AML-193 (cell line): ENCODE measurements at regions not wholly inside any gene's neighbourhood (a gene's known extent, or its start where the extent isn't known, plus 50 kb on each side); places are given as distances from the start of the nearest gene placed in this dataset.

Experiments used
- DNase-seq, 2 experiments: peaks; one replicate each; lab custom pipeline; 2025; lab: John Stamatoyannopoulos, UW

GRCh38 chr4:31058656-31059055 lies 338.5 kb downstream of the PCDH7 start:
- no peak for DNase-seq

DNA sequence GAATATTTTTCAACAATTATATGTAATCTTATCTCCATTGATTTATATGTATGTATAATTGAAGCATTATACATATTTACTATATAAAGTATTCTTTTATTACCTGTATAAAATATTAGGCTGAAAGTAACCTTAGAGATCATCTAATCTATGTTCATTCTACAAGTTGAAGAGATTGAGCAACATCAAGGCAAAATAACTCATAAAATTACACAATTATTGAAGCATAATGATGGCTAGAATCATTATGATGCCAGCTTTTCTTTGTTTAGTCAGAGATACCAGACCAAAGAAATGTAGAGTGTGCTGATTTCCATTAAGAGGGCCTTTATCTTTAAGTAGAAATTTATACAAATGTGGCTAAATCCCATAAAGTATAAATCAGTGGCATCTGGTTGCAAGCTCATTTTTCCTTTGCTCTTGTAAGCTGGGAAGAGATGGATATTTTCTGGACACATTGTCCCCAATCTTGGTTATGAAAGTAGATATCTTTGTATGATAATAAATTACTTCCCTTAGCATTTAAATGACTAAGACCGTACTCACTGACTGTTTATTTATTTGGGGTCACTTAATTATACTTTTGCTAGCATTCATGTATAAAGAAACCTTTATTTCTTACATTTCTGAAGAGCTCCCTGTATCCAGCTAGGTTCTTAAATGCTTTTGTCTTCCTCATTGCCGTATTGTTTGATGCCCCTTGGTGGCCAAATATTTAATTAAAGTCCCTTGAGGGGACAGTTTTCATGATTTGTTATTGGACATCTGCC lies 339.8 kb downstream of the PCDH7 start:
- DNase-seq, result no peak

DNA sequence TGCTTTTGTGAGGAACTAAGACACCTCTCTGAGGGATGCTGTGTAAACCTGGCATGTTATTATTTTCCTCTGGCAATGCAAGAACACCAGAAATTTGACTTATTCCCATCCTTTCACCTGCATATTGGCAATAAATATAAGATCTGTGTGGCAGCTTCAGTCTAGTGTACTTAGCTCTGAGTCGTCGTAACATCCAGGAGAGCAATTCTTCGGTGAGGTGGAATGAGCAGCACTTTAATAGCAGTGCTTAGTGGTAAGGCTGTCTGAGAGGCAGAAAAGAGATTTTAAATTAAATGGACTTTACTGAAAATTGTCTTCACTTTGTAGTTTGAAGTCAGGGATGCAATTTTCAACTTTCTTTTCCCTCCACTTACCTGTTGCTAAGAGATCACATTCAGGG lies 344.9 kb downstream of the PCDH7 start:
- DNase-seq, result no peak

DNA sequence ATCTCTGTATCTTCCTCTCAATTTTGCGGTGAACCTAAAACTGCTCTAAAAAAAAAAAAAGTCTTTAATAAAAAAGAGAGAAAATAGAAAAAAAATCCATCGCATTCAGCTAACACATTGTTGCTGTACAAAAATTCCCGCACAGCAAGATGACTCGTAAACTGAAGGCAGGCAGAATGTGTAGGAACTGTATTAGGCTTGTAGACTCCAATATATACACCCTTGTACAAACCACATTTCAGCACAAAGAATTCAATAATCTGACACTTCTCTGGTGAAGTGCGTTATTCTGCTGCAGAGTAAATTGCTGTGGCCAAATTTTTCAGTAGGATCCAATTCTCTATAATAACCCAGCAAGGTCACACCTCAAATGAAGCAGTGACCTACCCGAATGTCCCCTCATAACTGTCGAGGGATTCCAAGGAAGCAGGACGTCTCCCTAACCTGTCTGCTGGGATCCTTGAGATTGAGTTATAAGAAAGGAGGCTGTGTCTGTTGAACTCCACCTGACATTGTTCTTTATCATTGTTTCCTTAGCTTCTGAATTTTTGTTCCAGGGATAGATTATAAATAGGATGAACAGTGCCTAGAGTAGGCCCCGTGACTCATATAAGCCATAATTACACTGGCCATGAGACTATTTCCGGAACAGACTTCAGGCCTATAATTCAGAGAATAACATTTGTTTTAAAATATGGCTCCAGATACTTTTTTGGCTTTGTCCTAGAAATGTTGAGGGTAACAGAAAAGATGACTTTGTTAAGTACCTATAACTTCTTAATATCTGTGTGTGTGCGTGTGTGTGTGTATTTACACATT lies 348.3 kb downstream of the PCDH7 start:
- DNase-seq, result no peak

GRCh38 chr4:31069151-31069550 lies 349.0 kb downstream of the PCDH7 start:
- no peak for DNase-seq

DNA sequence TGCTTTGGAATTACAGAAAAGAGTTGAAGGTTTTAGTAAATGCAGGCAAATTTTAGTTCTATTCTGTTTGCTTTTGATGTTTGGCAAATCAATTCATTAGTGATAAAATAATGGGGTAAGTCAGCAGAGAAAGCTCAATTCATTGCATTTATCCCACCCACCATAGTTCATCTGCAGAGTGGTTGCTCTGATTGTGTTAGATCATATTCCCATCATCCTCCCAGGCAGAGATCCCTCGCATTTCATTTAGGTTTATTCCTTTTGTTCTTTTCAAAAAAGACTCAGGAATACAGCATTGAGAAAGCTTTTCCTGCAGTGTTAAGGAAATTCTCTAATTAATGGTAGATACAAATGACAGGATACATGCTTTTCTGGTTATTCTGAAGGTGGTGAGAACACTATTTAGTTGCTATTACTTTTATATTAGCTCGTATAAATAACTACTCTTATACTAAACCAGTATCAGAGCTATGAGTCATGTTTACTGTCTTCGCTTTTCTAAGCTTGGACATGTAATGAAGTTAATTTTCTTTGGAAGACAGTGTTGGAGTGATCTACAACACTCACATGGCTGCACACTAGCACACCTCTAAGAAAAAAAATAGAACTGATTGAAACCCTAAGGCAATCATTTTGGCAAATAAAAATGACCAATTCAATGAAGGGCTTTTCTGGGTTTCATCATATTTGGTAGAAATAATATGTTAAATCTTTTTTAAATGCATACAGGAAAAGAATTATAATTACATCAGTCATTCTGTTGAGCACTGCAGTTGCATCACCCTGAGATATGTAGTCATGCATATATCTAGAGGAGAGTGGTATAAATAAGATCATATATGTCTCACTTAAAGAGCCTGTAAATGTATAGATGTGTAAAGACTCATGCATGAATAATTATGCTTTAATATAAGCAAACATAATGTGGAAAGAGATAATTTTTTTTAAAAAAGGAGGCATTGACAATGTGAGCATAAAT lies 351.6 kb downstream of the PCDH7 start:
- no peak for DNase-seq

DNA sequence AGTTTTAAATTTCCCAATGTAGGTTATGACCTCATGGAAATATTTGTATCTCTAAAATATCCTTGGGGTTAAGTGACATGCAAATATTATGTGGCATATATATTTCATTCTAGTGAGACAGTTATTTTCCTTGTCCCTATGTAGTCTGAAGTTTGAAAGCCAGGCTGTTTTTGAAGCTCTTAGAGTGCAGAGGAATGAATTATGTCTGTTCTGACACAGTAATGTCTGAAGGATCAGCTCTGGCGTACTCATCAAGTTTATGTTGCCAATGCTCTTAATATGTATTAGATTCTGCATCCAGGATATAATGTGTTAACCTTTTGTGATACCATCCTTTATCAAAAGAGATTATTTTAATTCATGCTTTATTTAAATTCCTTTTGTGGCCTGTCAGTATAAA lies 355.8 kb downstream of the PCDH7 start:
- no peak for DNase-seq

GRCh38 chr4:31078661-31079060 lies 358.5 kb downstream of the PCDH7 start:
- no peak for DNase-seq

GRCh38 chr4:31080887-31081286 lies 360.7 kb downstream of the PCDH7 start:
- no peak for DNase-seq

GRCh38 chr4:31081366-31081765 lies 361.2 kb downstream of the PCDH7 start:
- DNase-seq, result no peak

GRCh38 chr4:31083456-31083855 lies 363.3 kb downstream of the PCDH7 start:
- DNase-seq, result no peak

- no peak for DNase-seq
Measured at GRCh38 chr4:31084806-31085416, 364.7 kb downstream of the PCDH7 start.

- DNase-seq, result no peak
Measured at GRCh38 chr4:31085689-31086088, 365.5 kb downstream of the PCDH7 start.

GRCh38 chr4:31086756-31087330 lies 366.7 kb downstream of the PCDH7 start:
- no peak for DNase-seq

DNA sequence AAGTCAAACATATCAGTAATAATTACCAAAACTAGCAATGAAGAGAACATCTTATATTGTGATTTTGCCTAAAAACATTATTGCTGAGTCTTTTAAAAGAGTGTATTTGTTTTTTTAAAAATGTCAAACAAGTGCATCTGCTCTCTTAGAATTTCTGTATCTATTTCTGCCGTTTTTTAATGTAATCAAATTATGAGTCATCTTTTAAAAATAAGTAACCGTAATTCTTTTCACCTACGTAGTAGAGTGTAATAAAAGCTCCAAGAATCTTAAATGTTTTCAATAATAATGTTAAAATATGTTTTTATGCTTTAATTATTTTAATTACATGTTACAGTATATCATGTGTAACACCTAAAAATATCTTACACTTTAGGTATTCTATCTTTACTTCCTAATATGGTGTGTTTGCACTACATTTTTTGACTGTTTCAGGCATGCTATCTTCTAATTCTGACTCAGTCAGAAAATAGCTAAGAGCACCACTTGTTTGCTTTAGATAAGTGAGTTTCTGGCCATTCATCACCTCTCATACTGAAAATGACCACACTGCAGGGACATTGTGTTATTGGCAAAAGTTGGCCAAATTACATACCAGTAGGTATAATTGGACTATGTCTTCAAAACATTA lies 368.5 kb downstream of the PCDH7 start:
- DNase-seq, result no peak

DNA sequence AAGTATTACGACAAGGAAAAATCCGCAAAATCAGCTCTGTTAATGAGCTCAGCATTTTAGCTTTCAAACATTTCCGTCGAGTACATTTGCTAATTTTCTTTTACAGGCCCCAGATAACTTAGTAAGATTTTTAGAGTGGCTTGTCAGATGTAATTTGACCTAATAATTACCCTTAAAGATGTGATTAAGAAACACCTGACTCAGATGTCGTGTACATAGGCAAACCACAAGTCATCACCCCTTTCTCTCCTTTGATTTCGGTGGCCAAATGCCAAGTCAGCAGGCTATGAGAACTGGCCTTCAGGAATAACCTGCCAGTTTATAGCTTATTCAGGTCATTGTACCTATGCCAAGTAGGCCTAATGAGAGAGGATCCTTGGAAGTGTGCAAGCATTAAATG lies 369.6 kb downstream of the PCDH7 start:
- no peak for DNase-seq

- DNase-seq, result no peak
Measured at GRCh38 chr4:31094474-31094873, 374.3 kb downstream of the PCDH7 start.

DNA sequence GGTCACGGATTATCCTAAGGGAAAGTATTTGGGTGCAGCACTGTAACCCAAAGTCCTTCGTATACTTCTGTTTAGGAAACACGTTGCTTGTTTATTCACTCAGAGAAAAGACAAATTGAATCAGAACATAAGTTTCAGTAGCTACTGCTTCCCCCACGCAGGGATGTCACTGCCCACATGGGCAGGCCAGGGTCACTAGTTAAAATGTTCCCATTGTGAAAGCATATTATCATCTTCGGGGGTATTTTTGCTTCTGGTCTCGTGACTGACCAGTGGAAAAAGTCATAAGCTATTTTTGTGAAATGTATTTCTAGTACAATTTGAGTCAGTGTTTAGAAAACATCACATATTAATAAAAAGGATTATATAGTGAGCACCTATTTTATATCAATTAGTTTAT lies 377.8 kb downstream of the PCDH7 start:
- no peak for DNase-seq

DNA sequence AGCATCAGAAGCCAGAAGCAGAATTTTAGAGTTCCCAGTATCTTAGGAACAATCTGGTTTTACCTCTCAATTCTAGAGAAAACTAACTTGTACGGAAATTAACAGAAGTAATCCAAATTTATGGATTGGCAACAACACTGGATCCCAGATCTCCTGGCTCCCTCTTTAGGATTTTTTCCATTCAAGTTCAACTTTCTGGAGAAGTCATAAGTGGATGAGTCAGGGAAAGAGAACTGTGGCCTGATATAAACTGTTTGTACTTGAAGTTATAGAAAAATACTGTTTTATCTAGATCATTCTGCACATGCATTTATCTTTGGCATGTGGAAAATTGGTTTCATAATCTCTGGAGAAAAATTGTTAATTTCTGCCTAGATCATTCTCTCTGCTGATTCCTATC lies 380.4 kb downstream of the PCDH7 start:
- DNase-seq, result no peak

GRCh38 chr4:31104043-31104442 lies 383.9 kb downstream of the PCDH7 start:
- DNase-seq, result no peak

DNA sequence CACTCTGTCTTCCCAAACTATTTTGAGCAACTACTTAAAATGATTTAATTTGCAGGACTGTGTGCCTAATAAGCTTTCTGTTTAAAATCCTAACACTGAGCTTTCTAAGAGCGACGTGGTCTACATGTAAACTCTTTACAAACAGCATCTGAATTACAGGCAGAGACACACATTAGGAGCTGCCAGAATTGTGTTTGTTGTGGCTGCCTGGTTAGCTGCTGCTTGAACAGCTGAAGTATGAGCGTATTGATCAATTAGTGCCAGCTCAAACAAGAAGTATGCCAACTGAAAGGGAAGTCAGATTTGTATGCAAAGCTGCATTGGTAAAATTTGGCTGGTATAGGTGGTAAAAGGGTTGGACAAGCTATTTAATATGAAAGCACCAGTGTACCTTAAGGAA lies 384.4 kb downstream of the PCDH7 start:
- DNase-seq, result no peak
